HL-60 (cell line): ENCODE measurements at regions not wholly inside any gene's neighbourhood (a gene's known extent, or its start where the extent isn't known, plus 50 kb on each side); places are given as distances from the start of the nearest gene placed in this dataset.

Source experiments
- DNase-seq, 2 experiments: peaks; one replicate each; pipeline ENCODE4 v3.0.0-alpha.2; 2010 to 2020; ENCODE audit warnings: low read depth in 1 of 2, low spot score in 1 of 2
- H3K27ac ChIP-seq: fragments of 250-450 bp; sonication (Bioruptor Pico); replicated peaks from 2 replicates; pipeline ENCODE4 v1.5.1; 2020; ENCODE audit warnings: mild to moderate bottlenecking, moderate library complexity
- H3K27me3 ChIP-seq: fragments of 250-450 bp; sonication (Bioruptor Pico); 2 replicates; pipeline ENCODE4 v1.5.1; 2021; ENCODE audit warnings: mild to moderate bottlenecking, moderate library complexity; ENCODE audit not compliant: insufficient read depth, poor library complexity, severe bottlenecking
- H3K4me3 ChIP-seq: replicated peaks from 2 replicates; pipeline ENCODE4 v1.5.1; 2011; ENCODE audit warnings: mild to moderate bottlenecking, control low read depth, low read length; ENCODE audit not compliant: insufficient read depth
- GABPA ChIP-seq: IDR thresholded peaks from 2 replicates; pipeline ENCODE4 v1.6.1; 2012; ENCODE audit warnings: low read depth
- POLR2AphosphoS5 ChIP-seq: IDR thresholded peaks from 2 replicates; pipeline ENCODE4 v1.6.1; 2012; ENCODE audit warnings: low read depth
- REST ChIP-seq: IDR thresholded peaks from 2 replicates; pipeline ENCODE4 v1.6.1; 2012; ENCODE audit warnings: low read depth; ENCODE audit not compliant: insufficient replicate concordance
- SPI1 ChIP-seq: IDR thresholded peaks from 2 replicates; pipeline ENCODE4 v1.6.1; 2012; ENCODE audit warnings: low read depth, mild to moderate bottlenecking, borderline replicate concordance
- TF ChIP-seq, protein P1 (sequence below): IDR thresholded peaks from one replicate; pipeline ENCODE4 v1.5.1; 2011; ENCODE audit warnings: low read length, control low read depth, inconsistent platforms; ENCODE audit not compliant: insufficient read depth

DNA sequence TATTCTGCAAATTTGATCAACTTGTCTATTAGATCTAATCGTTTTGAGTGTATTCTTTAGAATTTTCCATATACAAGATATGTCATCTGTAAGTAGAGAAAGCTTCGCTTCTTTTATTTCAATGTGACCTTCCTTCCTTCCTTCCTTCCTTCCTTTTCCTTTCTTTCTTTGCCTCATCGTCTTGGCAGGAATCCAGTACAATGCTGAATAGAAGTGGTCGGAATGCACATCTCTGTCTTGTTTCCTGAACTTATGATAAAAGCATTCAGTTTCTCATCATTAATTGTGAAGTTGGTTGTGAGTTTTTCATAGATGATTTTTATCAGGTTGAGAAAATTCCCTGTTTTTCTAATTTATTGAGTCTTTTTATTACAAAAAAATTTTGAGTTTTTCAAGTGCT, 300.7 kb upstream of the ZNF32 start:
- Histone ChIP-seq H3K27me3 (no peaks in the 10 kb centered on the region), H3K27ac (no peak overlapping the region), H3K4me3 (no peak overlapping the region)
- TF ChIP-seq REST = no peak
- TF ChIP-seq POLR2AphosphoS5 = no peak
- TF ChIP-seq, protein P1, sequence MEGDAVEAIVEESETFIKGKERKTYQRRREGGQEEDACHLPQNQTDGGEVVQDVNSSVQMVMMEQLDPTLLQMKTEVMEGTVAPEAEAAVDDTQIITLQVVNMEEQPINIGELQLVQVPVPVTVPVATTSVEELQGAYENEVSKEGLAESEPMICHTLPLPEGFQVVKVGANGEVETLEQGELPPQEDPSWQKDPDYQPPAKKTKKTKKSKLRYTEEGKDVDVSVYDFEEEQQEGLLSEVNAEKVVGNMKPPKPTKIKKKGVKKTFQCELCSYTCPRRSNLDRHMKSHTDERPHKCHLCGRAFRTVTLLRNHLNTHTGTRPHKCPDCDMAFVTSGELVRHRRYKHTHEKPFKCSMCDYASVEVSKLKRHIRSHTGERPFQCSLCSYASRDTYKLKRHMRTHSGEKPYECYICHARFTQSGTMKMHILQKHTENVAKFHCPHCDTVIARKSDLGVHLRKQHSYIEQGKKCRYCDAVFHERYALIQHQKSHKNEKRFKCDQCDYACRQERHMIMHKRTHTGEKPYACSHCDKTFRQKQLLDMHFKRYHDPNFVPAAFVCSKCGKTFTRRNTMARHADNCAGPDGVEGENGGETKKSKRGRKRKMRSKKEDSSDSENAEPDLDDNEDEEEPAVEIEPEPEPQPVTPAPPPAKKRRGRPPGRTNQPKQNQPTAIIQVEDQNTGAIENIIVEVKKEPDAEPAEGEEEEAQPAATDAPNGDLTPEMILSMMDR = no peak
- no peak for TF ChIP-seq GABPA
- TF ChIP-seq SPI1 = no peak
- DNase-seq = no peak

DNA sequence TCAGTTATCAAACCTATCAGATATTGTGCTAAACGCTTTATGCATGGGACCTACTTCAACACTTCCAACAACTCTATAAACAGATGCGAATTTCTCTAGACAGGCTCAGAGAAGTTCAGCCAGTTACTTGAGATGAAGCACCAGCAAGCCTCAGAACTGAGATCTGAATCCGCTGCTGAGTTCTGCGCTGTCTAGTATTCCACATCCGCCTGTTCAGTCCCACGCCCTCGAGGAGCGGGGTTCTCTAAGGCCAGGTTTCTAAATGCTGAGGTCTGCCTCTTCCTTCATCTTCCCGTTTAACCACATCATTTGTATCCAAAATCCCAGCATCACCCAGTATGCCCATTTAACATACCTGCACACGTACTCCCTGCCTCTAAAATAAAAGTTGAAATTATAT, 297.8 kb upstream of the ZNF32 start:
- no peak for DNase-seq
- TF ChIP-seq, protein P1 = no peak
- TF ChIP-seq SPI1 (no peak), GABPA (no peak), REST (no peak)
- Histone ChIP-seq H3K27ac (no peak overlapping the region), H3K4me3 (no peak overlapping the region), H3K27me3 (no peaks in the 10 kb centered on the region)

- no peaks in the 10 kb centered on the region for H3K27me3 ChIP-seq
- H3K27ac ChIP-seq = no peak overlapping the region
- no peak overlapping the region for H3K4me3 ChIP-seq
- DNase-seq = no peak
- no peak for TF ChIP-seq POLR2AphosphoS5
- TF ChIP-seq, protein P1 = no peak
- TF ChIP-seq GABPA = no peak
- no peak for TF ChIP-seq REST
- no peak for TF ChIP-seq SPI1
Observed at GRCh38 chr10:43945908-43946307, 297.2 kb upstream of the ZNF32 start.
